ENCODE measurements at regions not wholly inside any gene's neighbourhood (a gene's known extent, or its start where the extent isn't known, plus 50 kb on each side); places are given as distances from the start of the nearest gene placed in this dataset.

DNA sequence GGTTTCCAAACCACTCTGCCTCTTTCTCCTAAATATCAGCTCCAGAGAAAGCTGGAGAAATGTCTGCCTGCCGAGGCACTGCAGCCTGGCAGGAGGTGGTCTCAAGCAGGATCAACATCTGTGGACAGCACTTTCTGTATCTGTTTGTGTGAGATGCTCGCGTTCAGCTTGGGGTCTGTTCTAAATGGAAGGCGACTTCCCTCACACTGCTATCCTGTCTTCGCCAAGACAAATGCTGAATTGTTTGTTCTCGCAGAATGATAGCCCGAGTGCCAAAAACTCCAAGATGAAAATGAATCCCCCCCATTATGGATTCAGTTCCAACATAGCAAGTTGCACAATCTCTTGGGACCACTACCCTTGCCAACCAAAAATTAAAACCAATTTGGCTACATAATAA is 72.2 kb upstream of the PALS2 start:
- H3K27me3 ChIP-seq (replicated peaks in 1 of 2; ENCODE audit: control insufficient read depth in 2 of 2, insufficient read depth in 2 of 2, low read length in 1 of 2) = no peaks in the 10 kb centered on the region; a peak in 1 of 4 replicates
- ChIA-PET POLR2A (no interaction called here), RAD21 (ENCODE audit: unreplicated experiment) (no interaction called here), SMC1A (ENCODE audit: uncharacterized antibody, unreplicated experiment) (no interaction called here), CTCF (no interaction called here)
- no peaks in the 10 kb centered on the region for H4K20me1 ChIP-seq (ENCODE audit: control insufficient read depth, insufficient read depth)
- no peaks in the 10 kb centered on the region for H3K36me3 ChIP-seq (ENCODE audit: control insufficient read depth in 2 of 2, insufficient read depth in 2 of 2, low read length in 1 of 2)
- ATAC-seq = no peak
- no peak overlapping the region for H3K4me2 ChIP-seq (ENCODE audit: control insufficient read depth, insufficient read depth)
- intact Hi-C loops (cut with micrococcal nuclease; ENCODE audit: unreplicated experiment) (no loop called here), in situ Hi-C loops (cut with MboI) (no loop called here)
- no peak overlapping the region for H3K9ac ChIP-seq (ENCODE audit: control insufficient read depth, insufficient read depth, low read length)
- no peak overlapping the region for H3K4me3 ChIP-seq
- no TSS peak for BruUV-seq (replicated peaks)
- no peak for FAIRE-seq
- TF ChIP-seq NR2C2 (IDR thresholded peaks at IDR 0.05; ENCODE audit: borderline replicate concordance, control insufficient read depth, insufficient read length, low read depth) = no peak
- no peak for TF ChIP-seq KLF5 (IDR thresholded peaks at IDR 0.05; ENCODE audit: partially characterized antibody)
- TF ChIP-seq POLR2AphosphoS5 (IDR thresholded peaks at IDR 0.05; ENCODE audit: low read length) = no peak
- TF ChIP-seq CBFB (IDR thresholded peaks at IDR 0.05; ENCODE audit: low read depth) = no peak
- no peak for TF ChIP-seq RB1 (IDR thresholded peaks at IDR 0.05; ENCODE audit: borderline replicate concordance)
- no peak for TF ChIP-seq TBL1XR1 (IDR thresholded peaks at IDR 0.05; ENCODE audit: low read depth, low read length)
- no peak for TF ChIP-seq TCF3 (IDR thresholded peaks at IDR 0.05; ENCODE audit: borderline replicate concordance, insufficient read depth, low read depth, low read length)
- TF ChIP-seq SMARCA5 (IDR thresholded peaks at IDR 0.05) = no peak
- TF ChIP-seq RCOR1 (conservative IDR thresholded peaks at IDR 0.05; ENCODE audit: low read depth, low read length) = no peak
- no peak for TF ChIP-seq ZBED1 (IDR thresholded peaks at IDR 0.05; ENCODE audit: borderline replicate concordance)
- TF ChIP-seq, protein P1, sequence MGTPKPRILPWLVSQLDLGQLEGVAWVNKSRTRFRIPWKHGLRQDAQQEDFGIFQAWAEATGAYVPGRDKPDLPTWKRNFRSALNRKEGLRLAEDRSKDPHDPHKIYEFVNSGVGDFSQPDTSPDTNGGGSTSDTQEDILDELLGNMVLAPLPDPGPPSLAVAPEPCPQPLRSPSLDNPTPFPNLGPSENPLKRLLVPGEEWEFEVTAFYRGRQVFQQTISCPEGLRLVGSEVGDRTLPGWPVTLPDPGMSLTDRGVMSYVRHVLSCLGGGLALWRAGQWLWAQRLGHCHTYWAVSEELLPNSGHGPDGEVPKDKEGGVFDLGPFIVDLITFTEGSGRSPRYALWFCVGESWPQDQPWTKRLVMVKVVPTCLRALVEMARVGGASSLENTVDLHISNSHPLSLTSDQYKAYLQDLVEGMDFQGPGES (IDR thresholded peaks at IDR 0.05) = no peak
- TF ChIP-seq BRCA1 (IDR thresholded peaks at IDR 0.05; ENCODE audit: low read depth, low read length) = no peak
- TF ChIP-seq YBX1 (IDR thresholded peaks at IDR 0.05) = no peak
- no peak for TF ChIP-seq CREM (IDR thresholded peaks at IDR 0.05; ENCODE audit: low read depth)
- TF ChIP-seq HCFC1 (IDR thresholded peaks at IDR 0.05; ENCODE audit: low read length) = no peak
- TF ChIP-seq ZNF622 (IDR thresholded peaks at IDR 0.05) = no peak
- TF ChIP-seq CBX5 (IDR thresholded peaks at IDR 0.05; ENCODE audit: low read depth) = no peak
- H3K27ac ChIP-seq (ENCODE audit: control insufficient read depth, insufficient read depth) = no peak overlapping the region
- H3K9me3 ChIP-seq (replicated peaks; ENCODE audit: control insufficient read depth, insufficient read depth, low read length) = no peaks in the 10 kb centered on the region
- H2AFZ ChIP-seq (ENCODE audit: control insufficient read depth, low read depth, low read length) = no peak overlapping the region
- no peak for DNase-seq (ENCODE audit: low read depth, low spot score)
- 93% methylated on average over 7 of the region's 7 CpGs for WGBS (ENCODE audit: insufficient coverage, insufficient replicate concordance, low lambda C conversion rate, missing lambda C conversion rate)
- H3K79me2 ChIP-seq (ENCODE audit: control insufficient read depth, insufficient read depth, low read length) = no peaks in the 10 kb centered on the region
- H3K4me1 ChIP-seq (ENCODE audit: control insufficient read depth, insufficient read depth, low read length) = no peaks in the 10 kb centered on the region

All from GM12878 (cell line).